ENCODE measurements at regions not wholly inside any gene's neighbourhood (a gene's known extent, or its start where the extent isn't known, plus 50 kb on each side); places are given as distances from the start of the nearest gene placed in this dataset.

- Histone ChIP-seq H3K4me3 (ENCODE audit: low read depth in 1 of 2, low read length in 1 of 2) (no peak overlapping the region), H3K36me3 (no peaks in the 10 kb centered on the region), H3K4me1 (ENCODE audit: control insufficient read depth in 1 of 2, insufficient read depth in 1 of 2, low read depth in 1 of 2, low read length in 1 of 2) (no peaks in the 10 kb centered on the region), H3K9me3 (no peaks in the 10 kb centered on the region), H3K27me3 (no peaks in the 10 kb centered on the region), H3K27ac (no peak overlapping the region)
- TF ChIP-seq CTCF (IDR thresholded peaks at IDR 0.05), result no peak
These were observed 298.9 kb downstream of the TCERG1L start for GRCh38 chr10:131012641-131012985.

GRCh38 chr10:131013281-131013912 lies 298.1 kb downstream of the TCERG1L start:
- no peak overlapping the region for H3K4me3 ChIP-seq (ENCODE audit: low read depth in 1 of 2, low read length in 1 of 2)
- TF ChIP-seq CTCF (IDR thresholded peaks at IDR 0.05), result no peak
- H3K4me1 ChIP-seq (ENCODE audit: control insufficient read depth in 1 of 2, insufficient read depth in 1 of 2, low read depth in 1 of 2, low read length in 1 of 2), result no peaks in the 10 kb centered on the region
- H3K36me3 ChIP-seq, result no peaks in the 10 kb centered on the region
- no peaks in the 10 kb centered on the region for H3K27me3 ChIP-seq
- no peak overlapping the region for H3K27ac ChIP-seq
- no peaks in the 10 kb centered on the region for H3K9me3 ChIP-seq

GRCh38 chr10:131014271-131014670 lies 297.2 kb downstream of the TCERG1L start:
- Histone ChIP-seq H3K4me1 (ENCODE audit: control insufficient read depth in 1 of 2, insufficient read depth in 1 of 2, low read depth in 1 of 2, low read length in 1 of 2) (no peaks in the 10 kb centered on the region), H3K27me3 (no peaks in the 10 kb centered on the region), H3K4me3 (ENCODE audit: low read depth in 1 of 2, low read length in 1 of 2) (no peak overlapping the region), H3K9me3 (no peaks in the 10 kb centered on the region), H3K27ac (no peak overlapping the region), H3K36me3 (no peaks in the 10 kb centered on the region)
- TF ChIP-seq CTCF (IDR thresholded peaks at IDR 0.05), result no peak

- no peaks in the 10 kb centered on the region for H3K9me3 ChIP-seq
- H3K27ac ChIP-seq, result no peak overlapping the region
- no peaks in the 10 kb centered on the region for H3K36me3 ChIP-seq
- no peak overlapping the region for H3K4me3 ChIP-seq (ENCODE audit: low read depth in 1 of 2, low read length in 1 of 2)
- no peaks in the 10 kb centered on the region for H3K27me3 ChIP-seq
- no peak for TF ChIP-seq CTCF (IDR thresholded peaks at IDR 0.05)
- H3K4me1 ChIP-seq (ENCODE audit: control insufficient read depth in 1 of 2, insufficient read depth in 1 of 2, low read depth in 1 of 2, low read length in 1 of 2), result no peaks in the 10 kb centered on the region
These were observed 296.2 kb downstream of the TCERG1L start for GRCh38 chr10:131015271-131015670.

- Histone ChIP-seq H3K9me3 (no peaks in the 10 kb centered on the region), H3K27me3 (no peaks in the 10 kb centered on the region), H3K27ac (no peak overlapping the region), H3K36me3 (no peaks in the 10 kb centered on the region), H3K4me1 (ENCODE audit: control insufficient read depth in 1 of 2, insufficient read depth in 1 of 2, low read depth in 1 of 2, low read length in 1 of 2) (no peaks in the 10 kb centered on the region), H3K4me3 (ENCODE audit: low read depth in 1 of 2, low read length in 1 of 2) (no peak overlapping the region)
- no peak for TF ChIP-seq CTCF (IDR thresholded peaks at IDR 0.05)
These were observed 295.0 kb downstream of the TCERG1L start for GRCh38 chr10:131016556-131016955.
